ENCODE measurements at regions not wholly inside any gene's neighbourhood (a gene's known extent, or its start where the extent isn't known, plus 50 kb on each side); places are given as distances from the start of the nearest gene placed in this dataset.

GRCh38 chr2:222779145-222779832, 81.5 kb upstream of the ACSL3 start:
- no peak overlapping the region for H3K27ac Mint-ChIP-seq
- no peaks in the 10 kb centered on the region for H3K27me3 Mint-ChIP-seq
- H3K9me3 Mint-ChIP-seq (ENCODE audit: low read depth) = peaks cover 6% of the 10 kb centered on the region
- no peak overlapping the region for H3K4me3 Mint-ChIP-seq (ENCODE audit: low read depth)
- no peak for TF ChIP-seq CTCF (IDR thresholded peaks at IDR 0.05; ENCODE audit: unreplicated experiment)
- no peaks in the 10 kb centered on the region for H3K36me3 Mint-ChIP-seq (ENCODE audit: insufficient read depth)
- peaks cover 20% of the 10 kb centered on the region for H3K4me1 Mint-ChIP-seq (ENCODE audit: low read depth)
- DNase-seq (ENCODE audit: low spot score, unreplicated experiment) = no peak

- no peak overlapping the region for H3K4me3 Mint-ChIP-seq (ENCODE audit: low read depth)
- no peak for TF ChIP-seq CTCF (IDR thresholded peaks at IDR 0.05; ENCODE audit: unreplicated experiment)
- no peaks in the 10 kb centered on the region for H3K36me3 Mint-ChIP-seq (ENCODE audit: insufficient read depth)
- peaks cover 20% of the 10 kb centered on the region for H3K4me1 Mint-ChIP-seq (ENCODE audit: low read depth)
- peaks cover 6% of the 10 kb centered on the region for H3K9me3 Mint-ChIP-seq (ENCODE audit: low read depth)
- DNase-seq (ENCODE audit: low spot score, unreplicated experiment) = no peak
- no peaks in the 10 kb centered on the region for H3K27me3 Mint-ChIP-seq
- no peak overlapping the region for H3K27ac Mint-ChIP-seq
Measured at GRCh38 chr2:222780051-222780450, 80.8 kb upstream of the ACSL3 start.

- H3K4me3 Mint-ChIP-seq (ENCODE audit: low read depth) = no peak overlapping the region
- no peaks in the 10 kb centered on the region for H3K27me3 Mint-ChIP-seq
- DNase-seq (ENCODE audit: low spot score, unreplicated experiment) = no peak
- peaks cover 6% of the 10 kb centered on the region for H3K9me3 Mint-ChIP-seq (ENCODE audit: low read depth)
- H3K27ac Mint-ChIP-seq = no peak overlapping the region
- TF ChIP-seq CTCF (IDR thresholded peaks at IDR 0.05; ENCODE audit: unreplicated experiment) = no peak
- no peaks in the 10 kb centered on the region for H3K36me3 Mint-ChIP-seq (ENCODE audit: insufficient read depth)
- peaks cover 17% of the 10 kb centered on the region for H3K4me1 Mint-ChIP-seq (ENCODE audit: low read depth)
Measured at GRCh38 chr2:222782201-222782730, 78.6 kb upstream of the ACSL3 start.

GRCh38 chr2:222783592-222783991, 77.2 kb upstream of the ACSL3 start:
- H3K4me3 Mint-ChIP-seq (ENCODE audit: low read depth) = no peak overlapping the region
- no peak for TF ChIP-seq CTCF (IDR thresholded peaks at IDR 0.05; ENCODE audit: unreplicated experiment)
- no peak overlapping the region for H3K27ac Mint-ChIP-seq
- peaks cover 6% of the 10 kb centered on the region for H3K9me3 Mint-ChIP-seq (ENCODE audit: low read depth)
- no peak for DNase-seq (ENCODE audit: low spot score, unreplicated experiment)
- peaks cover 14% of the 10 kb centered on the region for H3K4me1 Mint-ChIP-seq (ENCODE audit: low read depth)
- no peaks in the 10 kb centered on the region for H3K36me3 Mint-ChIP-seq (ENCODE audit: insufficient read depth)
- no peaks in the 10 kb centered on the region for H3K27me3 Mint-ChIP-seq

GRCh38 chr2:222790932-222791331, 69.9 kb upstream of the ACSL3 start:
- no peak for TF ChIP-seq CTCF (IDR thresholded peaks at IDR 0.05; ENCODE audit: unreplicated experiment)
- Mint-ChIP-seq H3K4me3 (ENCODE audit: low read depth) (no peak overlapping the region), H3K4me1 (ENCODE audit: low read depth) (peaks cover 28% of the 10 kb centered on the region), H3K9me3 (ENCODE audit: low read depth) (no peaks in the 10 kb centered on the region), H3K36me3 (ENCODE audit: insufficient read depth) (no peaks in the 10 kb centered on the region), H3K27me3 (peaks cover 7% of the 10 kb centered on the region), H3K27ac (no peak overlapping the region)
- no peak for DNase-seq (ENCODE audit: low spot score, unreplicated experiment)
